ENCODE measurements at regions not wholly inside any gene's neighbourhood (a gene's known extent, or its start where the extent isn't known, plus 50 kb on each side); places are given as distances from the start of the nearest gene placed in this dataset.

GRCh38 chr4:163755013-163755412 lies 260.5 kb downstream of the TMA16 start:
- TF ChIP-seq CTCF (conservative IDR thresholded peaks at IDR 0.05; ENCODE audit: low read length) (peak; percentile 89), EZH2phosphoT487 (IDR thresholded peaks at IDR 0.05; ENCODE audit: borderline replicate concordance, low read depth, low read length) (no peak)

Data from OCI-LY7 (cell line).